AG04450 (cell line): ENCODE measurements at regions not wholly inside any gene's neighbourhood (a gene's known extent, or its start where the extent isn't known, plus 50 kb on each side); places are given as distances from the start of the nearest gene placed in this dataset.

Experiments used
- CTCF ChIA-PET: fragments of 300-600, 350-600 bp; formaldehyde crosslinking; extraction: SDS; loops from one replicate; lab custom pipeline; 2022; ENCODE audit warnings: antibody characterized with exemption, inconsistent platforms; lab: Charles Lee
- POLR2A ChIA-PET: fragments of 350-600 bp; formaldehyde crosslinking; extraction: SDS; loops from one replicate; lab custom pipeline; 2021; ENCODE audit warnings: antibody characterized with exemption, inconsistent platforms; lab: Yijun Ruan, JAX
- DNase-seq: peaks from one replicate; pipeline ENCODE4 v3.0.0-alpha.2; 2011; ENCODE audit warnings: low read depth, low spot score
- H3K27ac ChIP-seq: one replicate; pipeline ENCODE4 v1.5.1; 2012; ENCODE audit warnings: low read depth, low read length, control low read depth
- H3K27me3 ChIP-seq: one replicate; pipeline ENCODE4 v1.6.0; 2012; ENCODE audit warnings: low read length; ENCODE audit not compliant: control insufficient read depth, insufficient read depth
- H3K4me3 ChIP-seq: 2 replicates; pipeline ENCODE4 v1.5.1; 2011; ENCODE audit warnings: mild to moderate bottlenecking, low read depth, low read length, control low read depth
- H3K9me3 ChIP-seq: 2 replicates; pipeline ENCODE4 v1.5.1; 2012; ENCODE audit warnings: low read length; ENCODE audit not compliant: control insufficient read depth, insufficient read depth
- TF ChIP-seq, protein P1 (sequence below): IDR thresholded peaks from 2 replicates; pipeline ENCODE4 v1.5.1; 2011; ENCODE audit warnings: low read depth, low read length, control low read depth, inconsistent platforms

DNA sequence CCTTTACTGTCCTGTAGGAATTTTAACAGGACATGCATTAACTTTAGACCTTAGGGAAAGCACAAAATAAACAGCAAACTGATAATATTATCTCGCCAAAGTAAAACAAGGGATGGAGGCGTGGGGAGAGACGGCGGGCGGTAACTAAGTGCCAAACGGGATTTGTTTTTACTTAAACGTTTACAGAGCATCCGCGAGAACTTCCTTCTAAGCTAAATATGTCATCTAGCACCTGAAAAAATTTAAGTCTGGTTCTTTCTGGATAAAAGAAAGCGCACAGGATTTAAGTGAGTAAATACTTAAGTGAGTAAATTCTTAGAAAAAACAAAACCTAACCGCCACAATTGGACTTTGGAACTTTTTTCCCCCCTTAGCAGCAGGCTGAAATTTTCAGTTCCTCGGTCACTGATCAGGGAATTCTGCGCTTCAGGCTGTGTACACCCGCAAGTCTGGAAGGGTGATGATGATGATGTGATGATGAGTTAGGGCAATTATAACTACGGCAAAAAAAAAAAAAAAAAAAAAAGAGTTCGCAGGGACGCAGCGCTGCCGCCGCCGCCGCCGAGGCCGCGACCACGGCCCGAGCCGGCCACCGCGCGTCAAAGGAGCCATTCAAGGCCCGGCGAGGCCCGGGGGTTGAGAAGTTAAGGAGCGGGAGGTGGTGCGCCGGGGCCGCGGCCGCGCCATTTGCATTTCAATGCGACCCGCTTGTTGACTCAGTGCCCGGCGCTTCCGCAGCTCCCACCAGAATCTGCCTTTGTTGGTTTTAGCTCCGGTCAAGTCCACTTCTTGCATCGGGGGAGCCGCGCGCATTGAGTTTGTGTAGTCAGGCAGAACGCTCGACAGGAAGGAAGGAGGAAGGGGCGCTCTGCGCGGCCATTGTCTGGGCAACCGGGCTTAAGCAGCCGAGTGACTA is 108.8 kb downstream of the SPRY1 start:
- Histone ChIP-seq H3K9me3 (no peaks in the 10 kb centered on the region), H3K4me3 (peak overlapping the region; percentile 57), H3K27me3 (no peaks in the 10 kb centered on the region), H3K27ac (peak overlapping the region; percentile 39)
- ChIA-PET CTCF (no interaction called here), POLR2A (no interaction called here)
- peak; percentile 10 for DNase-seq
- TF ChIP-seq, protein P1, sequence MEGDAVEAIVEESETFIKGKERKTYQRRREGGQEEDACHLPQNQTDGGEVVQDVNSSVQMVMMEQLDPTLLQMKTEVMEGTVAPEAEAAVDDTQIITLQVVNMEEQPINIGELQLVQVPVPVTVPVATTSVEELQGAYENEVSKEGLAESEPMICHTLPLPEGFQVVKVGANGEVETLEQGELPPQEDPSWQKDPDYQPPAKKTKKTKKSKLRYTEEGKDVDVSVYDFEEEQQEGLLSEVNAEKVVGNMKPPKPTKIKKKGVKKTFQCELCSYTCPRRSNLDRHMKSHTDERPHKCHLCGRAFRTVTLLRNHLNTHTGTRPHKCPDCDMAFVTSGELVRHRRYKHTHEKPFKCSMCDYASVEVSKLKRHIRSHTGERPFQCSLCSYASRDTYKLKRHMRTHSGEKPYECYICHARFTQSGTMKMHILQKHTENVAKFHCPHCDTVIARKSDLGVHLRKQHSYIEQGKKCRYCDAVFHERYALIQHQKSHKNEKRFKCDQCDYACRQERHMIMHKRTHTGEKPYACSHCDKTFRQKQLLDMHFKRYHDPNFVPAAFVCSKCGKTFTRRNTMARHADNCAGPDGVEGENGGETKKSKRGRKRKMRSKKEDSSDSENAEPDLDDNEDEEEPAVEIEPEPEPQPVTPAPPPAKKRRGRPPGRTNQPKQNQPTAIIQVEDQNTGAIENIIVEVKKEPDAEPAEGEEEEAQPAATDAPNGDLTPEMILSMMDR, result no peak

DNA sequence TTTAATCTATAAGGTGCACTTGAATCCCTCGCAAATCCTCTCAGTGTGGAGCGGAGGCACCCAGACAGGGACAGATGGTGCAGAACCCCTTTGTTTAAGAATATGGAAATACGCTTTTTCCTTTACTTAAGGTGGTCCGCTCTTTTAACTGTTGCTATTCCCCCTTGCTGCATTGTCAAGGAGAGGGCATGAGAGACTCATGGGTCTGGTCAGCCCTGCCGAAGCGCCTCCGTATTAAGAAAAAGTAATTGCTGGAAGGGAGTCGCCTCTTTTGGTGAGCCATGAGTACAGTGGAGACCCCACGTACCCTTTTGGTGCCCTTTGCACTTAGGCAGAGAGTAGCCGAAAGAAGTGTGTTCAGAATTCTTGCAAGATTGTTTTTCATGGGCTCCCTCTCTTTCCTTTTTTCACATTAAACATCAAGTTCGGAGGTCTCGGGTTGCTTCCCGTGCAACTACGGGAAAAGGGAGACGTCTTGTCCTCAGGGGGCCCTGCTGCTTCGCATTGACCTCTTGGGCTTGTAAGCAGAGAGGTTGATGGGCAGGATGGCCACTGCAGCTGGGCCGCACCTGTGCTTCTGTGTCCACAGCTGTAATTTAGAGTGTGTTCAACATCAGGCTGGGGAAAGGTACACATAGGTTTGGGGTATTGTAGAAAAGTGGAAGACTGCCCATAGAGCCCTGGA is 109.6 kb downstream of the SPRY1 start:
- Histone ChIP-seq H3K9me3 (no peaks in the 10 kb centered on the region), H3K4me3 (peak overlapping the region; percentile 57), H3K27ac (peak overlapping the region; percentile 39), H3K27me3 (no peaks in the 10 kb centered on the region)
- ChIA-PET CTCF (no interaction called here), POLR2A (no interaction called here)
- no peak for DNase-seq
- TF ChIP-seq, protein P1, result no peak

DNA sequence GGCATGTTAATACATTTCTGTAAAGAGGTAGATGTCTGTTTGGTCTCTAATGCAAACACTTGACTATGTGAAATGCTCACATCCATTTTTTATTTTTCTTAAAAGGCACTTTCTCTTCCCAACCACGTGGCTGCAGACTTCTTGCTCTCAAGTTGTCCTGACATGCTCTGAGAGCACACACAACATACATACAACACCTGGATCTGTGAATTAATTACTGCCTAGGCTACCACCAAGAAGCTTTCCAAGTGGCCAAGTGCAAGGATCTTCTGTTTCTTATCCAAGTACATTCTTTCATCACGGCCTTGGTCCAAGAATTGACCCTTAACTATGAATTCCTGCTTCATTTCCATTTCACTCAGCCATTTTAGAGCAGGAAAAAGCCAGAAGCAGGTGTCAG is 110.8 kb downstream of the SPRY1 start:
- H3K4me3 ChIP-seq, result no peak overlapping the region
- no peak overlapping the region for H3K27ac ChIP-seq
- ChIA-PET CTCF (no interaction called here), POLR2A (no interaction called here)
- no peak for DNase-seq
- no peaks in the 10 kb centered on the region for H3K27me3 ChIP-seq
- H3K9me3 ChIP-seq, result no peaks in the 10 kb centered on the region
- TF ChIP-seq, protein P1, result no peak

DNA sequence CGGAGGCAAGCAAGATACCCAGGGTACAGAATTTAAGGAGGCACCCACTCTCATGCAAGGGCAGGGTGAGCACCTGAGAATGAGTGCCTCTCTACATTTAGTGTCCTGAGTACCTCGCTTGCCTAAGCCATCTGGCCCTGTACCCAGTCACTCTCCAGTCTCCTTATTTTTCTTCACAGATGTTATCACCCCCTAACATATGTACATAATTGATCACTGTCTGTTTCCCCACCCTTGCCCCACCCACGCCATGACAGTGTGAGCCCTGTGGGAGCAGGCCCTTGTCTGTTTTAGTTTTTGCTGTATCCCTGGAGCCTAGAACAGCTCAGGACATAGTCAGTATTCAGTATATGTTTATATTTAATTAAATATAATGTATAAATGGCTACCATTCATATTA is 113.6 kb downstream of the SPRY1 start:
- no peaks in the 10 kb centered on the region for H3K9me3 ChIP-seq
- no peak overlapping the region for H3K27ac ChIP-seq
- no peak overlapping the region for H3K4me3 ChIP-seq
- DNase-seq, result no peak
- CTCF ChIA-PET, result interaction anchor here (0.6 kb wide), 1 partner anchor 384 kb away, joined by 3 read pairs; no protein-coding TSS in a partner anchor
- POLR2A ChIA-PET, result no interaction called here
- TF ChIP-seq, protein P1, result no peak
- no peaks in the 10 kb centered on the region for H3K27me3 ChIP-seq

DNA sequence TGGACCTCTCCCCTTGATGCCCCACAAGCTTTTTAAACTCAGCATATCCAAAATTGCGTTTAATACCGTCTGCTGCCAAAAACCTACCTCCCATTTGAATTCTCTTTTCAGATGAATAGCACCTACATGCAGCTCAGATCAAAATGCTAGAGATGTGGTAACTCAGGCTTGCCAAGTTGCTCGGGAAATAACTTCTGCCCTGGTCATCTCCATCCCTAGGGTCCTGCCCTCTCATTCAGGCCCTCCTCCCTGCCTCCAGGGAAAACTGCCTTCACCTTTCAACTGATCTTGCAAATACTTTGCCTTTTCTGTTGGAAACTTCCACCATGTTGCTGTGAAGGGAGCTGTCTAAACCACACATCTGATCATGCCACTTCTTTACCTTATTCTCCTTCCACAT is 114.1 kb downstream of the SPRY1 start:
- DNase-seq, result no peak
- TF ChIP-seq, protein P1, result no peak
- Histone ChIP-seq H3K9me3 (no peaks in the 10 kb centered on the region), H3K27me3 (no peaks in the 10 kb centered on the region), H3K27ac (no peak overlapping the region), H3K4me3 (no peak overlapping the region)
- ChIA-PET CTCF (interaction anchor here (0.6 kb wide), 1 partner anchor 385 kb away, joined by 3 read pairs; no protein-coding TSS in a partner anchor), POLR2A (no interaction called here)
